ENCODE measurements at regions not wholly inside any gene's neighbourhood (a gene's known extent, or its start where the extent isn't known, plus 50 kb on each side); places are given as distances from the start of the nearest gene placed in this dataset.

- Histone ChIP-seq H3K4me3 (no peak overlapping the region), H3K27me3 (no peaks in the 10 kb centered on the region), H3K27ac (no peak overlapping the region), H3K36me3 (no peaks in the 10 kb centered on the region), H3K4me1 (no peaks in the 10 kb centered on the region), H3K9me3 (no peaks in the 10 kb centered on the region)
- no peak for TF ChIP-seq CTCF (IDR thresholded peaks at IDR 0.05)
- no peak for DNase-seq
- in situ Hi-C loops (cut with MboI; ENCODE audit: low pct_ligation_motif_present in 1 of 4, low pct_unique_long_range_greater_than_20kb in 1 of 4, low sequenced_read_pairs in 3 of 4): no loop called here
- intact Hi-C loops (cut with DNase I; ENCODE audit: low total_unique reads): no loop called here
Measured at GRCh38 chr5:39846144-39846543, 421.4 kb upstream of the DAB2 start.

DNA sequence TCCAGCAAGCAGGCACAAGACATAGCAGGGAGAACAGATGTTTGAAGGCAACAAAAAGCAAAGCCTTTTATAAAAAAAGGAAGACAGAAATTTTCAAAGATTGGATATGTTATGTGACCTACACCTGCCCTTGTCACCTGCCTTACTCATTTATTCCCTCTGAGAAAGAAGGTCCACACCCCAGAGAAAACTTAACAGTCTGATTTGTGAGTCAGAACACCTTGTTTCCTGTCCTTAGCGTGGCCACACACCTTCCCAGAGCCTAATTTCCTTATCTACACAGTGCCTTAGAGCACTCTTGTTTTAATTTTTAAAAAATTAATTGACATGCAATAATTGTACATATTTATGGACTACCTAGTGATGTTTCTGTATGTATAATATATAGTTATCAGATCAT, 419.0 kb upstream of the DAB2 start:
- H3K9me3 ChIP-seq: no peaks in the 10 kb centered on the region
- no peak overlapping the region for H3K4me3 ChIP-seq
- H3K27ac ChIP-seq: no peak overlapping the region
- 53 to 64% methylated on average over 1 of the region's 1 CpG for WGBS, 2 donors (ENCODE audit: low coverage in 1 of 2)
- TF ChIP-seq EP300 (IDR thresholded peaks at IDR 0.05; ENCODE audit: low read depth) (no peak), POLR2A (IDR thresholded peaks at IDR 0.05) (no peak), POLR2AphosphoS5 (IDR thresholded peaks at IDR 0.05) (no peak), CTCF (IDR thresholded peaks at IDR 0.05) (no peak)
- H3K4me1 ChIP-seq: no peaks in the 10 kb centered on the region
- H3K36me3 ChIP-seq: no peaks in the 10 kb centered on the region
- in situ Hi-C loops (cut with MboI; ENCODE audit: low pct_ligation_motif_present in 1 of 4, low pct_unique_long_range_greater_than_20kb in 1 of 4, low sequenced_read_pairs in 3 of 4) (no loop called here), intact Hi-C loops (cut with DNase I; ENCODE audit: low total_unique reads) (no loop called here)
- no peaks in the 10 kb centered on the region for H3K27me3 ChIP-seq
- no peak for DNase-seq

GRCh38 chr5:39835371-39835770, 410.6 kb upstream of the DAB2 start:
- H3K27me3 ChIP-seq: no peaks in the 10 kb centered on the region
- no peak for TF ChIP-seq CTCF (IDR thresholded peaks at IDR 0.05)
- no peak for TF ChIP-seq POLR2AphosphoS5 (IDR thresholded peaks at IDR 0.05)
- TF ChIP-seq EP300 (IDR thresholded peaks at IDR 0.05; ENCODE audit: low read depth): no peak
- no peak for TF ChIP-seq POLR2A (IDR thresholded peaks at IDR 0.05)
- H3K4me1 ChIP-seq: no peaks in the 10 kb centered on the region
- H3K27ac ChIP-seq: no peak overlapping the region
- H3K9me3 ChIP-seq: no peaks in the 10 kb centered on the region
- DNase-seq: no peak
- no peak overlapping the region for H3K4me3 ChIP-seq
- in situ Hi-C loops (cut with MboI; ENCODE audit: low pct_ligation_motif_present in 1 of 4, low pct_unique_long_range_greater_than_20kb in 1 of 4, low sequenced_read_pairs in 3 of 4) (no loop called here), intact Hi-C loops (cut with DNase I; ENCODE audit: low total_unique reads) (no loop called here)
- H3K36me3 ChIP-seq: no peaks in the 10 kb centered on the region
- WGBS, 2 donors (ENCODE audit: low coverage in 1 of 2): 70 to 81% methylated on average over 3 of the region's 3 CpGs

DNA sequence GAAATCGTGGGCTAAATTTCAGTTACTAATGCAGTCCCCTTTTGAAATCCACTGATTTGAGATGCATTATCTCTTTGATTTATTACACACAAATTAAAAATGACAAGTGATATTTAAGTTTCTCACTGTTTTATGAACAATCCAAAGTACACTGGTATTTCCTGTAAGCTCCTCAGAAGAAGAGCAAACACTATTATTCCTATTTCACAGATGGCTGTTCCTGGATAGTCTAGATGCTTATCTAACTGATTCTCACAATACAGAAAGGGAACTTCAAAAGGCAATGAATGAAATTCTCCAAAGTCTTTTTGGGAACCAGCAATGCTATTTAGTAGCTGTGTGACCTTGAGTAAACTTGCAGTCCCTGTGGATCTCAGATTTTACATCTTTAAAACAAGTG, 404.7 kb upstream of the DAB2 start:
- Histone ChIP-seq H3K9me3 (no peaks in the 10 kb centered on the region), H3K4me1 (no peaks in the 10 kb centered on the region), H3K27ac (no peak overlapping the region), H3K36me3 (no peaks in the 10 kb centered on the region), H3K27me3 (no peaks in the 10 kb centered on the region), H3K4me3 (no peak overlapping the region)
- in situ Hi-C loops (cut with MboI; ENCODE audit: low pct_ligation_motif_present in 1 of 4, low pct_unique_long_range_greater_than_20kb in 1 of 4, low sequenced_read_pairs in 3 of 4) (no loop called here), intact Hi-C loops (cut with DNase I; ENCODE audit: low total_unique reads) (no loop called here)
- DNase-seq: no peak
- TF ChIP-seq POLR2AphosphoS5 (IDR thresholded peaks at IDR 0.05) (no peak), CTCF (IDR thresholded peaks at IDR 0.05) (no peak), POLR2A (IDR thresholded peaks at IDR 0.05) (no peak), EP300 (IDR thresholded peaks at IDR 0.05; ENCODE audit: low read depth) (no peak)
- 60 to 78% methylated on average over 1 of the region's 1 CpG for WGBS, 2 donors (ENCODE audit: low coverage in 1 of 2)

Data from transverse colon (tissue), 4 donors.